ENCODE measurements at regions not wholly inside any gene's neighbourhood (a gene's known extent, or its start where the extent isn't known, plus 50 kb on each side); places are given as distances from the start of the nearest gene placed in this dataset.

- intact Hi-C loops (cut with micrococcal nuclease), result no loop called here
- Mint-ChIP-seq H3K4me3 (no peak overlapping the region), H3K27ac (no peak overlapping the region), H3K27me3 (no peaks in the 10 kb centered on the region), H3K9me3 (no peaks in the 10 kb centered on the region), H3K4me1 (no peaks in the 10 kb centered on the region), H3K36me3 (ENCODE audit: low read depth) (no peaks in the 10 kb centered on the region)
- DNase-seq, result no peak
Measured at GRCh38 chr12:80045594-80045993, 53.7 kb upstream of the OTOGL start.

DNA sequence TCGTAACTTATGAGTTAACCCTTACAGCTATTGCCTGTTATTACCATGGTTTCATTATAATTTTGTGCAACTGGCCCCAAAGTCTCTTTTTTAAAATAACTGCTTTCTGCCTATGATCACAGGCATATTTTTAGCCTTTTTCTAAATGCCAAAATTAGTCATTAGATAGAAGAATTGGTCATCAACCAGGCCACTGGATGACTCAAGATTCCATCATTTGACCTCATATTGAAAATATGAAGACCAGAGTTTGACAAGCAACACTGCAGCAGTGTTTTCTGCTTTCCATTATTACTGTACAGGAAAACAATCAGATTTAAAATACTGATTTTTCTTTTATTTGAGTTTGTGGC lies 54.7 kb upstream of the OTOGL start:
- Mint-ChIP-seq H3K4me3 (no peak overlapping the region), H3K9me3 (peaks cover 4% of the 10 kb centered on the region), H3K27me3 (no peaks in the 10 kb centered on the region), H3K36me3 (ENCODE audit: low read depth) (no peaks in the 10 kb centered on the region), H3K4me1 (peaks cover 4% of the 10 kb centered on the region), H3K27ac (no peak overlapping the region)
- intact Hi-C loops (cut with micrococcal nuclease), result loop anchor here (5.0 kb wide), 1 partner anchor 133 kb away; no protein-coding TSS in a partner anchor
- no peak for DNase-seq

DNA sequence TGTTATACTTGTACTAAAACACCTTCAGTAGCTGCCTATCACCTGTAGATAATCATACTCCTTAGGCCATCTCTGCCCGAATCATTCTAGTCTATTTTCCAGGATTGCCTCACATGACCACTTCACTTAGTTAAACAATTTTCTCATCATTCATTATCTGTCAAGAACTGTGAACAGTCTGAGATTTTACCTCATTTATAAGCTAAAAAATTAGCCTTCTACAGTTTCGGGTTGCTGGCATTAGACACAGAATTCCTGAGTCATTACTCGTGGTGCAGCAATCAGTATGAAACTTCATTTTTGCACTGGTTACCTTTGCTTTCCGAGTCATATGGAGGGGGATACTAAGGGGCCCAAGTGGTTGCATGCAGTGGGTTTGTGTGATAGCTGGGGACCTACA lies 57.6 kb upstream of the OTOGL start:
- H3K9me3 Mint-ChIP-seq, result peaks cover 4% of the 10 kb centered on the region
- no peak overlapping the region for H3K4me3 Mint-ChIP-seq
- H3K4me1 Mint-ChIP-seq, result peaks cover 4% of the 10 kb centered on the region
- no peaks in the 10 kb centered on the region for H3K36me3 Mint-ChIP-seq (ENCODE audit: low read depth)
- peaks cover 2% of the 10 kb centered on the region for H3K27me3 Mint-ChIP-seq
- no peak for DNase-seq
- no peak overlapping the region for H3K27ac Mint-ChIP-seq
- intact Hi-C loops (cut with micrococcal nuclease), result loop anchor here (5.0 kb wide), 1 partner anchor 136 kb away; no protein-coding TSS in a partner anchor

- Mint-ChIP-seq H3K9me3 (peaks cover 4% of the 10 kb centered on the region), H3K27ac (no peak overlapping the region), H3K36me3 (ENCODE audit: low read depth) (no peaks in the 10 kb centered on the region), H3K27me3 (peaks cover 4% of the 10 kb centered on the region), H3K4me1 (peaks cover 4% of the 10 kb centered on the region), H3K4me3 (no peak overlapping the region)
- intact Hi-C loops (cut with micrococcal nuclease), result loop anchor here (5.0 kb wide), 1 partner anchor 136 kb away; no protein-coding TSS in a partner anchor
- DNase-seq, result no peak
Measured at GRCh38 chr12:80041071-80041470, 58.3 kb upstream of the OTOGL start.

DNA sequence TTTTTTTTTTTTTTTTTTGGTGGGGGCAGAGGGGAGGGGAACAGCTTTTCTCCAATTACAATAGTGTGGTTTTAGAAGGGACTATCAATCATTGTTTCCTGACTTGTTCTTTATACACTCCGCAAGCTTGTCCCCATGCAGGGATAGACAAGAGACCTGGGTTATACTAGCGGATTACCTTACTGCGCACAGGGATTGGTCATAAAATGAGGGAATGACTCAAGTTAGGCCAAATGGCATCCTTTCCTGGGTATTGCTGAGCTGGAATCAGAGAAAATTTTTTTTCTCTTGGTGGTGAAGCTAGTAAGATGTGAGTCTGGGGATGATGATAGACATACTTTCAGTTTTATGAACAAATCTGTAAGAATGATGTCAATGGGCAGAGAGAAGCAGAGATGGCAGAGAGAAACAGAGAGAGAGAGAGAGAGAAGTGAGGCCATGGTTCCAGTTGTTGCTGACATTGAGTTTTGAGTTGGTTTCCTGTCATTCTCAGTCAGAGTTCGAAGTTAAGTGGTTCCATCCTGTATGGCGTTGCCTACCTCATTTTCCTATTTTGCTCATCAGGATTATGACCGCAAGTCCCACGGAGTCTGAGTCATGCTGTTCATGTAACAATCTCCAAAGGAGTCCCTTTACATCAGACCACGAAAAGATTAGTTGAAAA lies 59.1 kb upstream of the OTOGL start:
- Mint-ChIP-seq H3K36me3 (ENCODE audit: low read depth) (no peaks in the 10 kb centered on the region), H3K27me3 (peaks cover 4% of the 10 kb centered on the region), H3K27ac (no peak overlapping the region), H3K4me3 (no peak overlapping the region), H3K9me3 (peaks cover 4% of the 10 kb centered on the region), H3K4me1 (peaks cover 4% of the 10 kb centered on the region)
- DNase-seq, result no peak
- intact Hi-C loops (cut with micrococcal nuclease), result loop anchor here (5.0 kb wide), 1 partner anchor 137 kb away; no protein-coding TSS in a partner anchor

DNA sequence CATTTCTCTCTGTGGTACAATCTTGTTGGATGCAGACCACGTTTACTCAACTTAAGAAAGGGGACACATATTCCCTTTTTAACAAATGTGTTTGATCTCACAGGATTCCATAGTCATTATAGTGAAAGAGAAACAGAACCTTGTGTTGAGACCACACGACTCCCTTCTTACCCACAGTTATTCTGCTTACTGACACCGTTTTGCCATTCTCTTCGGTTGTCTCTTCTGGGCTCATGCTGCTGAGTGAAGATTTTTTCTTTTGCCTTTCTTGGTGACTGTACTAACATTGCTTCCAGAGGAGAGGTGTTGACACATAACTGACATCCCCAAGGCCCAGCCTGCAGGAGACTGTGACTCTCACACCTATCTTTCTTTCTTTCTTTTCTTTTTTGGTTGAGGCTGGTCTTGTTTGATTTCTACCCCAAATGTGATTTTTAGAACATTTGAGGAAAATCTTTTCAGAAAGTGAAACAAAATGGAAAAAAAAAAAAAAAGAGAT lies 61.2 kb upstream of the OTOGL start:
- DNase-seq, result no peak
- peaks cover 4% of the 10 kb centered on the region for H3K4me1 Mint-ChIP-seq
- H3K27me3 Mint-ChIP-seq, result peaks cover 8% of the 10 kb centered on the region
- H3K9me3 Mint-ChIP-seq, result peaks cover 4% of the 10 kb centered on the region
- intact Hi-C loops (cut with micrococcal nuclease), result no loop called here
- H3K4me3 Mint-ChIP-seq, result no peak overlapping the region
- no peak overlapping the region for H3K27ac Mint-ChIP-seq
- no peaks in the 10 kb centered on the region for H3K36me3 Mint-ChIP-seq (ENCODE audit: low read depth)

- no peak overlapping the region for H3K27ac Mint-ChIP-seq
- H3K27me3 Mint-ChIP-seq, result peaks cover 12% of the 10 kb centered on the region
- no peaks in the 10 kb centered on the region for H3K4me1 Mint-ChIP-seq
- no peaks in the 10 kb centered on the region for H3K36me3 Mint-ChIP-seq (ENCODE audit: low read depth)
- no peak overlapping the region for H3K4me3 Mint-ChIP-seq
- intact Hi-C loops (cut with micrococcal nuclease), result no loop called here
- H3K9me3 Mint-ChIP-seq, result no peaks in the 10 kb centered on the region
- no peak for DNase-seq
Measured at GRCh38 chr12:80033448-80033847, 65.9 kb upstream of the OTOGL start.

DNA sequence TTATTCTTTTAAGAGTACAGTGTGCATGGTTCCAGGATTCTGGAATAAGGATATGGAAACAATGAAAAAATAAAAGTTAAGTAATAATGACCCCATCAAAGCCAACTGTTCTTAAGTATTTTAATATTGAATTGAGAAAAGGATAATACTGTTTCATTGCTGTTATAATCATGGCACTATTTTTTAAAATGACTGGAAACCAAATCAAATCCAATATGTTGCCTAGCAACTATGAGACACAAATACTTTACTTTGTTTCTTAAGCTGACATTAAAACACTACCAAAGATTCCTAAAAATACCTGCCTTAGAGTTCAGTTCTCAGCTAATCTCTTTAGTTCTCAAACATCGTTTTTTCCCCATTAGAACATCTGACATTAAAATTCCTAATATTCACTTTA lies 66.4 kb upstream of the OTOGL start:
- H3K9me3 Mint-ChIP-seq, result no peaks in the 10 kb centered on the region
- DNase-seq, result no peak
- intact Hi-C loops (cut with micrococcal nuclease), result no loop called here
- no peak overlapping the region for H3K27ac Mint-ChIP-seq
- no peak overlapping the region for H3K4me3 Mint-ChIP-seq
- H3K4me1 Mint-ChIP-seq, result no peaks in the 10 kb centered on the region
- H3K27me3 Mint-ChIP-seq, result peaks cover 12% of the 10 kb centered on the region
- H3K36me3 Mint-ChIP-seq (ENCODE audit: low read depth), result no peaks in the 10 kb centered on the region

GRCh38 chr12:80031229-80031628 lies 68.1 kb upstream of the OTOGL start:
- intact Hi-C loops (cut with micrococcal nuclease), result no loop called here
- H3K36me3 Mint-ChIP-seq (ENCODE audit: low read depth), result no peaks in the 10 kb centered on the region
- H3K27me3 Mint-ChIP-seq, result peaks cover 9% of the 10 kb centered on the region
- H3K27ac Mint-ChIP-seq, result no peak overlapping the region
- DNase-seq, result no peak
- H3K4me3 Mint-ChIP-seq, result no peak overlapping the region
- no peaks in the 10 kb centered on the region for H3K4me1 Mint-ChIP-seq
- H3K9me3 Mint-ChIP-seq, result no peaks in the 10 kb centered on the region

DNA sequence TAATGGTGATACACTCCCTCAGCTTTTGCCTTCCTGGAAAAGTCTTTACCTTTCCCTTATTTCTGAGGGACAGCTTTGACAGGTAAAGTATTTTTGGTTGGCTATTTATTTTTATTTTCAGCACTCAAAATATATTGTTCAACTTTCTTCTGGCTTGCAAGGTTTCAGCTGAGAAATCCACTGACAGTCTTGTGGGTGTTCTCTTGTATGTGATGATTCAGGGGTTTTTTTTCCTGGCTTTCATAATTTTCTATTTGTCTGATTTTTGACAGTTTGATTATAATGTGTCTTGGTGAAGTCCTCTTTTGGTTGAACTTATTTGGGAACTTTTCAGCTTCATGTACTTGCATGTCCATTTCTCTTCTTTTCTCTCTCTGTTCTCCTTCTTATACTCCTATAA lies 73.7 kb upstream of the OTOGL start:
- no peaks in the 10 kb centered on the region for H3K4me1 Mint-ChIP-seq
- H3K27me3 Mint-ChIP-seq, result peaks cover 9% of the 10 kb centered on the region
- H3K4me3 Mint-ChIP-seq, result no peak overlapping the region
- no peak for DNase-seq
- intact Hi-C loops (cut with micrococcal nuclease), result no loop called here
- no peaks in the 10 kb centered on the region for H3K36me3 Mint-ChIP-seq (ENCODE audit: low read depth)
- peaks cover 4% of the 10 kb centered on the region for H3K9me3 Mint-ChIP-seq
- H3K27ac Mint-ChIP-seq, result no peak overlapping the region

DNA sequence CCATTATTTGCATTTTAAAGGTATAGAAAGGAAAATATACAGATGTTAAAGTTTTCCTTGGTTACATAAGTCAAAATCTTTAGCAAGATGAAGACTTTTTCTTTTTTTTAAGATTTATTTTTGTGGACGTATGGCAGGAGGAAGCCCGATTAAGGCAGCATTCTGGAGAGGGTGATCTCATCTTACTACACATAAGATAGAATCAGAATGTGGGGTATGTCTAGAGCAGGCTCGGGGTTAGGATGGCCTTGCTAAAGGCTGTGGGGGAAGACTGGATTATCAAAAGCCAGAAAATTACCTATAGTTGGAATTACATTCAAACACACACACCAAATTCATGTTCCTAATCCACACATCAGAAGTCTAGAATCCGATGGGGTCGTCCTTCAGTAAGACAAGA lies 79.6 kb upstream of the OTOGL start:
- no peak overlapping the region for H3K4me3 Mint-ChIP-seq
- H3K27ac Mint-ChIP-seq, result no peak overlapping the region
- H3K4me1 Mint-ChIP-seq, result no peaks in the 10 kb centered on the region
- H3K9me3 Mint-ChIP-seq, result no peaks in the 10 kb centered on the region
- H3K36me3 Mint-ChIP-seq (ENCODE audit: low read depth), result no peaks in the 10 kb centered on the region
- peaks cover 11% of the 10 kb centered on the region for H3K27me3 Mint-ChIP-seq
- intact Hi-C loops (cut with micrococcal nuclease), result no loop called here
- DNase-seq, result no peak

GRCh38 chr12:80018119-80018518 lies 81.2 kb upstream of the OTOGL start:
- H3K4me1 Mint-ChIP-seq, result no peaks in the 10 kb centered on the region
- H3K9me3 Mint-ChIP-seq, result no peaks in the 10 kb centered on the region
- H3K27ac Mint-ChIP-seq, result no peak overlapping the region
- H3K27me3 Mint-ChIP-seq, result peaks cover 8% of the 10 kb centered on the region
- no peak overlapping the region for H3K4me3 Mint-ChIP-seq
- no peak for DNase-seq
- intact Hi-C loops (cut with micrococcal nuclease), result no loop called here
- no peaks in the 10 kb centered on the region for H3K36me3 Mint-ChIP-seq (ENCODE audit: low read depth)

DNA sequence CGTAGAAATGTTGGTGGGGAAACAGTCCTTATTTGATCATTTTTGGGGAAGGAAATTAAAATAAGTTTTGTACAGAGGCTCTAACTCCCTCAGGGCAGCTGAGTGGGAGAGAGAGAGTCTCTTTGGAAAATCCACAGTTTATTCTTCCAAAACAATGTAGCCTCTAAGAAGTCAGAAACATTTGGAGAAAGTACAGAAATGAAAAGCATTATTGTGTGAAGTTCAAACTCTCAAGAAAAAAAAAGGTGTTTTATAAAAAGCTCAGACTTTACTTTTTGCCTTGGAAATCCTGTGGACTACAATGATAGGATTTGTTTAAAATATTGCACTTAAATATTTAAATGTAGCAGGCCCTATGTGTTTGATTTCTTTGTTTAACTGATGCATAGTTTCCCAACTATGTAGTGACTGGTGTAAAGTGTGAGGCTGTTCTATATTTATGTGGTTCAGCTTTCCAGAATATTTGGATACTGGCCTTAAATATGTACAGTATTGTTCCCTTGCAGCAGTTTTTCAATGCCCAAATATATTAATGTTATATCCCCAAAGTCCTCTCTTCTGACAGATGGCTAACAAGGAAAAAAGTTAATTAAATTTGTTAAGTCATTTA lies 82.0 kb upstream of the OTOGL start:
- Mint-ChIP-seq H3K4me1 (no peaks in the 10 kb centered on the region), H3K9me3 (no peaks in the 10 kb centered on the region)

GRCh38 chr12:80016684-80017083 lies 81.8 kb upstream of the PPP1R12A start:
- Mint-ChIP-seq H3K4me3 (no peak overlapping the region), H3K27ac (no peak overlapping the region), H3K4me1 (no peaks in the 10 kb centered on the region), H3K9me3 (no peaks in the 10 kb centered on the region), H3K27me3 (peaks cover 4% of the 10 kb centered on the region), H3K36me3 (ENCODE audit: low read depth) (no peaks in the 10 kb centered on the region)
- DNase-seq, result no peak
- intact Hi-C loops (cut with micrococcal nuclease), result no loop called here

More for the DNA sequence above, 82.0 kb upstream of the OTOGL start:
- Mint-ChIP-seq H3K36me3 (ENCODE audit: low read depth) (no peaks in the 10 kb centered on the region), H3K27ac (no peak overlapping the region), H3K27me3 (peaks cover 7% of the 10 kb centered on the region), H3K4me3 (no peak overlapping the region)
- DNase-seq, result no peak
- intact Hi-C loops (cut with micrococcal nuclease), result no loop called here
